NCI-H146 (cell line): ENCODE measurements at regions not wholly inside any gene's neighbourhood (a gene's known extent, or its start where the extent isn't known, plus 50 kb on each side); places are given as distances from the start of the nearest gene placed in this dataset.

ENCODE experiments used
- DNase-seq: peaks from one replicate; lab custom pipeline; 2025; lab: John Stamatoyannopoulos, UW

DNA sequence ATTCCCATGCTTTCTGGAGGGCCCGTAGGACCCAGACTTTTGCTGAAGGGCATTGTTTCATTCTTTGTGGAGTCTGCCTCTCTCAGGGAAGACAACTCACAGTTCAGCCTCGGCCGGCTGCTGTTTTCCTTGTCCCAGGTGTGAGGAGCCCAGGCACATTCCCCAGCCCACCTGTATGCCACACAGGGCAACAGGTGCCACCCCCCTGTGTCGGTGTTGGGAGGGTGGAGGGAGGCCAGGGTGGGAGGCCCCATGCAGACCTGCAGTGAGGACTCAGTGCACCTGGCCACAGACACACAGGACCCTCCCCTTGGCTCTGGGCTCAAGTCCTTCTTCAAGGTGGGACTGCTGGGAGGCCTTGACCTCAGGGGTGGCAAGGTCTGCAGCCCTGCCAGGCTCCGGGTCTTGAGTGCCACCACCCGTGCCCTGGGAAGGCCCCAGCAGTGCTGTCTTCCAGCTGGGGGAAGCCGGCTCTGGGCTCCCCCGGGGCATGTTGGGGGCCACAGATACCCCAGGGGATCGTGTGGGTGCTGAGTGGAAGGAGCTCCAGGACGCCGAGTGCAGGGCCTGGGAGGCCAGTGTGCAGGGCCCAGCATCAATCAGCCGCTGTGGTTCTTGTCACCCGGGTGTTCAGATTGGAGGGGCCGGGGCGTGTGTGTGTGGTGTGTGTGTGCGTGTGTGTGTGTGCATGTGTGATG, 1286.1 kb downstream of the BRD1 start:
- no peak for DNase-seq

DNA sequence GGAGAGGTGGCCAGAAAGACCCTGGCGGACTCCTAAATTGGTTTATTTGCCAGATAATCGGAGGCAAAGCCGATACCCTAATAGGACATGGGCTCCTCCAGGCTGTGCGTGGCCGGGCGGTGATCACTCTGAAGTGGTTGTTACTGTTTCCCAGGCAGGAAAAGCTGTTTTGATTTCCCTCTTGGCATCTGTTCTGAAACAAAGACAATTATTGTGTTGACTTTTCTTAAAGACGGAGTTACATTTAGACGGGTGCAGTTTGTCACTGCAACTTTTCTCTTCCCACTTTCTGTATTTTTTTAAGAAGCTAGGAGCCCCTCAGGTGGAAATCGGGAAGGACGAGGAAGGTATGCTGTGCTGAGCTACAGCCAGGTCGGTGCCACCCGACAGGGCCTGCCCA, 1288.4 kb downstream of the BRD1 start:
- DNase-seq: no peak

DNA sequence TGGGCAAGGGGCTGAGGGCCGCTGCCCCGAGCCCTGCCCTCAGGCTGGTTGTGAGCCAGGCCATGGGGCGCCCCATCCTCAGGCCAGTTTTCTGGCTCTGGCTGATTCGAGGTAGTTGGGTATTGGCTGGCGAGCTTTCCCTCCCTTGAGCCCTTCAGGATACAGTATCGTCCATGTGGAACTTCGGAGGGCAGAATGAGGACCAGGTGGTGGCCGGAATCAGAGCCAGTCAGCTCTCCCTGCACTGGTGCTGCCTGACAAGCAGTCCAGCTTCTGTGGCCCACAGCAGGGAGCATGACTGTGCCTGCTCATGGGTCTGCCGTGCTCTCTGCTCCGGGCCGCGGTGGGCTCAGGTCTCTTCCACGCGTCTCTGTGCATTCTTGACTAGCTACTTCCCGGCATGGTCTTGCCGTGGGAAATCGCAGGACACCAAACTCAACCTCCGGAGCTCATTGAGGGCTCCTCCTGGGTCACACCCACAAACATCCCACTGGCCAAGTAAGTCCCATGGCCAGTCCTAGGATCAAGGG, 1289.3 kb downstream of the BRD1 start:
- no peak for DNase-seq

DNA sequence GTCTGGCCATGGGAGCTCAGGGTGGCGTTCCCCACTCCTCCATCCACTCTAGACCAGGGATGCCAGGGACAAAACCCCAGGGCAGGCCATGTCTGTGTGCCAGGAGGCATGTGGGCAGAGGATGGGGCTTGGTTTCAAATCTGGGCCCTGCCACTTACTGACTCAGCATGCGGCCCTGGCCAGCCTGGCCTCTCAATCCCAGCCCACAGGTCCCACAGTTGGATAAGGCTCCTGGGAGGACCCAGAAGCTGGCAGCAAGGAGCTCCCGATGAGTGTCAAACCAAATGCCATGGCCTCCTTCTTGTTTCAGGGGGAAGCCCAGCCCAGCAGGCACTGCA, 1290.4 kb downstream of the BRD1 start:
- no peak for DNase-seq

DNA sequence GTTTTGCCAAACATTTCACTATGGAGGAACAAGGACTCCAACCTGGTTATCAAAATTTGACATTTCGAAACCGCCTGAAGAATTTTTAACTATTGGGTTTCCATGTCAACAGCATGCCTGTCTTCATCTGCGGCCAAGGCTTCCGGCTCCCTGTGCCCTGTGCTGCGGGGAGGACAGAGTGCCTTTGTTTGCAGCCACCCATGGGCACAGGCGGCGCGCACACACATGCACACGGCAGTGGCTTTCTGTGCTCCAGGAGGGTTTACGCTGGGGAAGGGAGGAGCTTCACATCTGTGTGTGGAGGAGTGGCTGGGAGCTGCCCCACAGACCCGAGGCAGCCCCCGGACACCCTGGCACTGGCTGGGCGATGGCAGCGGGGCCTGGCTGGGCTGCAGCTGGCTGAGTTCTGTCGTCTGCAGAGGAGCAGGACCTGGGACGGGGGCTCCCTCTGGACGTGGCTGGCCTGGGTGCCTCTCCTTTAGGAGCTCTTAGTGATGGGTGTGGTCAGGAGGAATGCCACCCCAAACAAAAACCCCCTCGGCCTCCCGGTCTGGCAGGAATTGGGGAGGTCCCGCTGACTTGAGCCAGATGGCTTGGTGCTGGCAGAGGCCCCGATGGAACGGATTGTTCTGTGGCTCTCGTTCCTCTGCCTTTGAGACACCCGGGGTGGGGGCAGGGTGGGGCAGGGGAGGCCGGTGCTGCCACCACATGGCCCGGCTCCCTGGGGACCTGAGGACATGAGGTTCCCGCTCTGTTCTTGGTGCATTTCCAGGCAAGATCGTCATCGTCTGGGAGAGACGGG, 1290.9 kb downstream of the BRD1 start:
- peak; percentile 31 for DNase-seq

DNA sequence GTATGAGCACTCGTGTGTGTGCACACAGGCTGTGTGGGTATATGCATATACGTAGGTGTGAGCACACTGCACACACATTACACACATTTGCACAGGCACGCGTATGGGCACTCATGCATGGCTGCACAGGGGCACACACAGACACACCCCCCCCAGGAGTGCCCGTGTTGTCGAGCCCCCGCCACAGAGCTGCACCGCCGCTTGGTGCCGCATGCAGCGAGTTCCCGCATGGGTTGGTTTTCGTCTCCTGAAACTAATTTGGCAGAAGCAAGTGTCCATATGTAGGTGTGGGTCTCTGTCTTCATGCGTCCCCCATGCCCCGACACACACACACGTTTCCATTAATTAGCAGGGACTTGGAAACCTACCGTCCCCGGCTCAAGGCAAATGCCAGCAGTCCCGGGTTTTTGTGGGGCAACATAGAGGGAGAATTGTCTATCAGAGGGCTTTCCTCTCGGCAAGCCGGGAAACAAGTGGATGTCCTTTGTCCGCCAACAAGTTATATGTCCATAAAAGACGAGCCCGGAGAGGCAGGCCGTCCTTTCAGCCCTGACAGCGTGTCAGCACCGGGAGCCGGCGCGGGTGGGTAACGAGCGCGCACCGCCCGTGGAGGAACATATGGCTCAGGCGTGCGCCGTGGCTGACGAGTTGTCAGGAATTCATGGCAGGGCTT, 1291.7 kb downstream of the BRD1 start:
- no peak for DNase-seq

DNA sequence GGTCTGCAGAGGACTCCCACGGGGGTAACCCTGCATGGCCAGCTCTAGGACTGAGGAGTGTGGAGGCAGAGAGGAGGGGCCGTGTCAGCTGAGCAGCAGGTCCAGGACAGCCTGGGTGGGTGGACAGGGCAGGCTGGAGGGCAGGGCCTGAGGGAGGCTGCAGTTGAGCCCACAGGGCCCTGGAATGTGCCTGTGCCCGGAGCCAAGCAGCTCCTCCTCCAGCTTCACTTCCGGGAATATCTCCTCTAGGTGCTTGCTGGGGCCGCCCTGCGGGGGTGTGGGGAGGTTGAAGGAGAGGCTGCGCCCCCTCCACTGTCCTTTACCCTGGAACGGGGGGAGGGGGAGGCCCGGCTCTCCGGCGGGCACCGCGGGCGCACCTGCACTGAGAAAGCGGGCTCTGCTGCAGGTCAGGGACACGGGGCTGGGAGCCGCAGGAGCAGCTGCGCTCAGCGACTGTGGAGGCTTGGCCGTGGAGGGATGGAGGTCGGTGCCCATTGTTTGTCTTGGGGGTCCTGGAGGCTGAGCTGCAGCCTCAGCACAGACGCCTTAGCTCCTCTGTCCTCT, 1293.2 kb downstream of the BRD1 start:
- no peak for DNase-seq

DNA sequence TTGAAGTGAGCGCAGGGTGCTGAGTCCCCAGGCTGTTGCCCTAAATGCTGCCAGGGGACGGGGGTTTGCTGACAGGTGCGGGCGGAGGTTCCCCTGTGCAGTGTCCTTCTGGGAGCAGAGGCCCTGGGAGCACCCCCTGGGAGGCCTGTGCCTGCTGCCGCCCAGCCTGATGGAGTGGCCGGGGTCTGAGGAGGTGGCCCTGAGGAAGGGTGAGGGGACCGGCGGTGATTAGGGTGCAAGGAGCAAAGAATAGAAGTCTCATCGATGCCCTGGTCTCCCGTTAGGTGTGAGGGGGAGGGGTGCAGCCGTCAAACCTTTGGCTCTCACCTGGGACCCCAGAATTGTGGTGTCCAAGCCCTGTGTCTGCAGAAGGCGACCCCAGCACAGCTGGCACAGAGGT, 1294.7 kb downstream of the BRD1 start:
- DNase-seq: no peak

DNA sequence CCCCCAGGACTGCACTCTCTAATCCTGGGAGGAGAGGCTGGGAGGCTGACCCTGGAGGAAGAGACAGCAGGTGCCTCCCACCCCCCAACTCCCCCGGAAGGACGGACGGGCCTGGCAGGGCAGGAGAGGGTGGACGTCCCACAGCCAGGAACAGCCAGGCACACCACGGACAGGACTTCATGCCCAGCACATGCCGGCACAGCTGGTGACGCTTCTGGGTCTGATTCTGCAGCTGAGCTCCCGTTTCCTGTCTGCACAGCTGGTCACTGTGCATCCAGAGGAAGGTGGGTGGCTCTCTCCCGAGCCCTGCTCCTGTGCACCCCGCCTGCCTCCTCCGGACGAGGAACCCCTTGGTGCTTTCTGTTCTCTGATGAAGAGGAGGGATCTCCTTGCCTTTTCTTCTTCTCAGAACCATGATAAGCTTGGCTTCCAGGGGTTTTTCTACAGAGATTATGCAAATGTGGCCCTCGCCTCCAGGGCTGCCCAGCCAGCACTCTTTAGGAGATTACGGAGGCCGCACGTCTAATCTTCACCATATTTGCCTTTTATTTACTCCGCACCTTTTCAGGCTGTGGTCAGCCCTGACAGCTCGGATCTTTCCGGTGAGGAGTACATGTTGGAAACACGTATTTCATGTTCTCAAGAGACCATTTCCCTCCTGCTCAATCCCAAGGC, 1295.8 kb downstream of the BRD1 start:
- DNase-seq: no peak

DNA sequence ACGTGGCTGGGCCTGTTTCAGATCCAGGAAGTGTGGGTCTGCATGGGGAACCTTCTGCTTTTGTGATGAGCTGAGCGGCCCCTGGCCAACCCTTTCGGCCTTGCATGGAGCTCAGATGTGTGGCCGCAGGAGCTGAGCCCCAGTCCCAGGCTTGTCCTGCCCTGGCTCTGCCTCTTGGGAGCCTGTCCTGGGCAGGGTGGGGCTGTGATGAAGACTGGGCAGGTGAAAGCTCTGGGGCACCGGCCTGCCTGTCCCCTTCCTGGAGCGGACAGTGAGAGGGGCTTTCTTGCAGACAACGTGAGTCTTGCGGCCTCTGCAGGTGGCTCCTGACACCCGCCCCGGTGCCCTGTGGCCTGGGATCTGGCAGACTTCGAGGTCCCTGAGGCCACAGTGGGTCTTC, 1296.6 kb downstream of the BRD1 start:
- no peak for DNase-seq

DNA sequence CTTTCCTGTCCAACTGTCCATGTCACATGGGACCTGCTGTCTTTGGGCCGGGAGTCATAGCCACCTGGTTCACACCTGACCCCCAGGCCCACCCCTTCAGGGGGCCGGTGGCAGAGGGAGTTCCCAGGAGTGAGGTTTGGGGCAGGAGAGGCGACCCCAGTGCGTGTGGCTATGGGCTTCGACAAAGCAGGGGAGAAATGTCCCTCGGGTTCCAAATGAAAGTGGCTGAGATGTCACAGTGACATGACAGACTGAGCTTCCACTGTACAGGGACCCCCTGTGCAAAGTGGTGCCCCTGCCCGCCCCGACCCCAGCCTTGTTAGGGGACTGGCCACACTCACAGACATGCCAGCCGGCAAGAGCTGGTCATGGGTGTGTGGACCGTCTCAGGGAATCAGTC, 1297.0 kb downstream of the BRD1 start:
- DNase-seq: no peak

DNA sequence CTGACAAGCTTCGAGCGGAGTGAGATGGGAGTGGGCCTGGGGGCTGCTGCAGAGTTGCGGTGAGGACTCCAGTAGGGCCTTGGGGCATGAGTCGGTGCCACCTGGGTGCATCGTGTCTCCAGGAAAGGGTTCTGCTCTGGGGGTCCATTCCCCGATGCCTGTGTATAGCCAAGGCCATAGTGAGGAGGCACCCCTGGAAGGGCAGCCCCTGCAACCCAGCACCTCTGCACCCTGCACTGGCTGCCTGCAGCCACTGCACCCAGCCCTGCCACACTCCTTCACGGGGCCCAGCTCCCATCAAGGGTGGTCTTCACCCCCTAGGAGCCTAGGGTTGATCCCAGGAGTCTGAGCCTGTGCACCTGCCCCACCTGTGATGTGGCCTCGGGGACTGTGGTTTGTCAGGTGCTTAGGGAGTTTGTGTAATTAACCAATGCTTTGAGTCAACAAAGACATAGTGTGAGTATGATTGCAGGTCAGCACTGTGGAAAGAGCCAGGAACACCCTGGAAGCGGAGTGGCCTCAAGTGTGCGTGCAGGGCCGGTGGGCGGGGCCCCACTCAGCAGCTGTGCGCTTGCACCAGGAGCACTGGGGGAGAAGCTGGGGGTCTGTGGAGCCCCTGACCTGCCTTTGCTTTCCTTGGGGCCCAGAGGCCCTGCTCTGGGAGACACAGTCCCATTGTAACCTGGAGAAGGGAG, 1299.3 kb downstream of the BRD1 start:
- DNase-seq: peak; percentile 77

DNA sequence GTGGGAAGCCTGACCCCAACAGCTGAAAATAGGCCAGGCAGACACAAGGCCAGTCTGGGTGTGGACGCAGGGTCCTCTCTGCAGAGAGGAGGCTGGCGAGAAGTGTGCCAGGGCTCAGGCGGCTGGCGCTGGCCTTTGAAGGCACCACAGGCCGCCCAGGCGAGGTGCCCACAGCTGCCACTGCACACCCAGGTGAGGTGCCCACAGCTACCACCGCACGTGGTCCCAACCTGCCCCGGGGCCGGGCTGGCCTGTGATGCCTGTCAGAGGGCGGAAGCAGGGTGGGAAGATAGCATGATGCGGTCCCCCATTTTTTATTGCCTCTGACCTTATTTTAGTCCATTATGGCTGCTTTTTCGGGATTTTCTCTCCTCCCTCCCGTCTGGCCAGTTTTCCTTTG, 1303.9 kb downstream of the BRD1 start:
- no peak for DNase-seq

DNA sequence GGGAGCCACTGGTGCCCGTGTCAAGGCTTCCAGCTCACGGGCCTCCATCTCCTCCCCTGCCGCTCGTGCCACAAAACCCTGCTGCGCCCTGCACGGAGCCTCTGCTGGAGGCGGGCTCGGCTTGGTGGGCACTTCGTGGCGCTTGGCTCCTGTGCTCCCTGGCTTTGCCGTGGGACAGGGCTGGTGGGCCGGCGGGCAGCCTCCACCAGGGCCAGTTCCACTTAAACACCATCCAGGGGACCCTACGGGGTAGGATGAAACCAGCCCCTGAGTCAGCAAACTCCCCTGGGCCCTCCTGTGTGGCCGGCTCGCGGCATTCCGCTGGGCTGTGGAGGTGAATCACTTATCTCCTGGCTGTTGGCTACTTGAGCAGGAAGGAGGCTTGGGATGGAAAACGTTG, 1304.6 kb downstream of the BRD1 start:
- no peak for DNase-seq

DNA sequence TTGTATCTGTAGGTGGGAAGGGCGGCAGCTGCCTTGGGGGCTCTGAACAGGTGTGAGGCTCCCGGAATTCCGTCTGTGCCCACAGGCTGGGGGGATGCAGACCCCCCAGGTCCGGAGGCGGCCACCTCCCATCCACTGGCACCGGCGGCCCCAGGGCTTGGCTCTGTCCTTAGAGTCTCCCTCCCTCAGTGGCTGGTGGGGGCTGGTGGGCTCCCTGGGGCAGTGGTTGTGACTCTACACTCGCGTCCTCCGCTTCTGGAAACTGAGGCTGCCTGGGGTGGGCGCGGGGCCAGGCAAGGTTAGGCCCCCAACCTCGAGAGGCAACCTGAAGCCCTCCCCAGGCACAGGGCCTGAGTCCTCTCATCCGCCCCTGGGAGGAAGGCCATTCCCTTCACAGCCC, 1305.4 kb downstream of the BRD1 start:
- no peak for DNase-seq

DNA sequence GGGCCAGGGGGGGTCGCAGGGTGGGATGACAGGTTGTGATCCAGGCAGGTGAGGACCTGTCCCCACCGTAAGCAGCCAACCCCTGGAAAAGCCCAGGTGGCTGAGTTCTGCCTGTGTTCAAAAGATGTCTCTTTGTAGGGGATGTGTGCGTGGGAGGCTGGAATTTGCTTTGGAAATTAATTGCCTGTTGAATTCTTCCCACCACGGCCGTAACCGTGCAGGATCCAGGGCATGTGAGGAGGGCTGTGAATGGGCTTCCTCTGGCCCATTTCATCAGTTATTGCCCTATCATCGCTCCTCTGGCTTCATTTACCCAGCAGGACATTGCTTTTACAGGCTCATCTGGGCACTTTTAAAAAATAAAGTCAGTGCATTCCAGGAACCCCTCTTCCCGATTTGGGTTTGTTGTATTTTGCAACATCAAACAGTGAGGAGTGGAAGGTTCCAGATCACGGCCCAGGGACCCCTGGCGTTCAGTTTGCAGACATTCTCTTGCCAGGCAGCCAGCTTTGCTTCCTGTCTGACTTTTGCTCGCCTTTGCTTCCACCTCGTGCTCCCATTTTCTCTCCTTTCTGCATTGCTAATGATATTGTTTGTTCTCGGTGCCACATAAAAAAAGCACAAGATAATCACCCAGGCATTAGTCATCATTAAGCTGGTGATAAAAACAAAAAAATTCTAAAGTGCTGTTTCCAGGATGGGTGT, 1306.6 kb downstream of the BRD1 start:
- no peak for DNase-seq

DNA sequence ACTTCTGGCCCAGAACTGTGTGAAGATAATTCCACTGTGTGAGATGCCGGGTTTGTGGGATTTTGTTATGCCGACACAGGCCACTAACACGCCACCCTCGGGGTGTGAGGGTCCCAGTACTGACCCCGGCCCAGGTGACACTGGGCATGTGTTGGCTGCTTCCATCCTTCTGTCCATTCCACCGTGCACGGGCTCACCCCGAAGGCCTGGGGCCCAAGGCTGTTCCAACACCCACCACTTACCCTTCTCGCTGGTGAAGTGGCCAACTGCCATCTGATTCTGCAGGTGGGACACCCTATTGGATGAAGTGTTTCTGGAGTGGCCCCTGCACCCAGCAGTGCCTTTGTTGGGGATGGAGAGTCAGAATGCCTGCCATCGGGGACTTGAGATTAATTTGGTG, 1307.5 kb downstream of the BRD1 start:
- no peak for DNase-seq

DNA sequence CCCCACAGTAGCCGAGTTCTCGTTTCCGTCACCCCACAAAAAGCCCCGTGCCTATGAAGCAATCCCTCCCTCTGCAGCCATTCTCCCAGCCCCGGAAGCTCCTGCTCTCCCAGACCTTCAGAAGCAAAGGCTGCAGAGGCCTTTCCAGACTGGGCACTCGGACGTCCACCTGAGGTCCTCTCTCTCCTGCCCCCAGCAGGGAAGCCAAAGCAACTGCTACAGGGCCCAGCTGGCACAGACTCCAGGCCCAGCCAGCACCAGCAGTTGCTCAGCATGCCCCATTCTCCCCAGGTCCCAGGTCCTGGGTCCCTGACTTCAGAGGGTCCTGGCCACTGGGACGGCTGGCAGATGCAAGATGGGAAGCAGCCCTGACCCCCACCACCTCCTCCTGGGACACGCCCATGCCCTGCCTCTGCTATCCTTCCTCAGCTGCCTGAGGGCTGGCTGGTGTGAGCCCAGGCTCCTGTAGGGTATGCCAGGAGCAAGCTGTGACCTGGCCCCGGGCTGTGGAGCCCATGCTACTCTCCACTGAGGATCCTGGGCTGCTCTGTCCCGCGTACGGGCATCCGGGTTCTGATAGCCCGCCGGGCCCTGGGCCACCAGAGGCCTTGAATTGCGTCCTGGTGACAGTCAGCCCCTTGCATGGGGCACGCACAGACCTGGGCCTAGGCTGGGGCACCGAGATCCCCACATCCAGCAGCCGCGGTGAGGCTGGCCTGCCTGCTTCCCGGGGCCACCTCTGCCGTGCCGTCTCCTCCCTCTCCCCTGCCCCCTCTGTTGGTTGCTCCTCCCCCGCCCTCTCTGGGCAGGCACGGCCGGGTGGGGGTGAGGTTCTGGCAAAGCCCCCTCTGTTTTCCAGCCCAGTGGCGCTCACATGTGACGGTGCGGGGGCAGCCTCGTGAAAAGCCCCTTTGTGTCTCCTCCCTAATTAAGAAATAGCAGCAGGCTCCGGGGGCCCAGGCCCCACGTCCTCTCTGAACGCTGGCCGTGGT, 1310.3 kb downstream of the BRD1 start:
- no peak for DNase-seq

DNA sequence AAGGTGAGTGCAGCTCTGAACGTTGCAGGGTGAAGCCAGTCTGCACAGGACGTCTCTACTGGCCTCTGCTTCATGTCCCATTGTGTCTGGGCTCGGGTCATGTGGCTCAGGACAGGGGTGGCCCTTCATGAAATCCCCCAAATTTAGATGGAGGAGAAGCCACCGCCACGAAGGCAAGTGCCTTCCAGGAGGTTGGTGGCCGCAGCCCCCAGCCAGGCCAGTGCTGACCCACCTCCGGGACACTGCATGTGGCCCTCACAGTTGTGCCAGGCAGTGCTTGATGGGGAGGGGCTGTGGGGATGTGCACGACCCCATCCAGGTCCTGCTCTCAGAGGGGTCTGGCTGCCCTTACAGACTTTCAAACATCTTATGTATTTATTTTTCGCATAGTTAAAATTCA, 1311.1 kb downstream of the BRD1 start:
- DNase-seq: no peak
